SK-N-SH (cell line): ENCODE measurements at regions not wholly inside any gene's neighbourhood (a gene's known extent, or its start where the extent isn't known, plus 50 kb on each side); places are given as distances from the start of the nearest gene placed in this dataset.

Experiments used
- CTCF ChIP-seq: fragments of 200-600 bp; sonication (generic); IDR thresholded peaks from 2 replicates; pipeline ENCODE4 v1.6.1; 2017; ENCODE audit warnings: antibody characterized with exemption, mild to moderate bottlenecking, moderate library complexity
- EP300 ChIP-seq, 2 experiments: IDR thresholded peaks; 2 replicates each; pipeline versions ENCODE4 v1.4.0 to v1.6.1; 2012; ENCODE audit warnings: borderline replicate concordance in 1 of 2, low read depth in 1 of 2, low read length in 1 of 2
- EZH2phosphoT487 ChIP-seq: fragments of 200-600 bp; sonication (generic); IDR thresholded peaks from 2 replicates; pipeline ENCODE4 v1.6.1; 2017; ENCODE audit warnings: low read depth, mixed run types, mild to moderate bottlenecking, antibody characterized with exemption, moderate library complexity, borderline replicate concordance
- REST ChIP-seq: IDR thresholded peaks from 2 replicates; pipeline ENCODE4 v1.6.1; 2012; ENCODE audit warnings: mild to moderate bottlenecking, low read depth, low read length, moderate library complexity

- TF ChIP-seq REST (no peak), EZH2phosphoT487 (no peak), CTCF (no peak), EP300 (IDR thresholded peaks at IDR 0.05; ENCODE audit: borderline replicate concordance in 1 of 2, low read depth in 1 of 2, low read length in 1 of 2) (no peak)
Measured at GRCh38 chr5:61264273-61264661, 67.8 kb upstream of the ZSWIM6 start.
